Suprapubic skin (tissue), 4 donors: ENCODE measurements at regions not wholly inside any gene's neighbourhood (a gene's known extent, or its start where the extent isn't known, plus 50 kb on each side); places are given as distances from the start of the nearest gene placed in this dataset.

Source experiments
- DNase-seq, 2 donors: peaks; one replicate each; pipeline ENCODE4 v3.0.0-alpha.2; 2019; ENCODE audit warnings: low spot score in 2 of 2
- H3K27ac ChIP-seq: fragments of 200-600 bp; sonication (generic); one replicate; pipeline ENCODE4 v1.5.1; 2019
- H3K27me3 ChIP-seq: fragments of 200-600 bp; sonication (generic); one replicate; pipeline ENCODE4 v1.5.1; 2019
- H3K36me3 ChIP-seq: fragments of 200-600 bp; sonication (generic); one replicate; pipeline ENCODE4 v1.5.1; 2019
- H3K4me1 ChIP-seq: fragments of 200-600 bp; sonication (generic); one replicate; pipeline ENCODE4 v1.5.1; 2019
- H3K4me3 ChIP-seq: fragments of 200-600 bp; sonication (generic); one replicate; pipeline ENCODE4 v1.5.1; 2019; ENCODE audit warnings: mild to moderate bottlenecking
- H3K9me3 ChIP-seq: fragments of 200-600 bp; sonication (generic); one replicate; pipeline ENCODE4 v1.5.1; 2019
- CTCF ChIP-seq, 2 donors: fragments of 200-600 bp in 1 of 2; fragments of 450-650 bp in 1 of 2; sonication (generic) in 1 of 2; IDR thresholded peaks; one replicate each; pipeline ENCODE4 v1.5.1; 2016 to 2019; ENCODE audit warnings: antibody characterized with exemption in 2 of 2, mild to moderate bottlenecking in 1 of 2, moderate library complexity in 1 of 2
- EP300 ChIP-seq: sonication (generic); formaldehyde crosslinking; IDR thresholded peaks from one replicate; pipeline ENCODE4 v1.6.1; 2017; ENCODE audit warnings: antibody characterized with exemption
- POLR2A ChIP-seq, 2 donors: fragments of 450-650 bp; IDR thresholded peaks; one replicate each; pipeline ENCODE4 v1.6.1; 2017; ENCODE audit warnings: antibody characterized with exemption in 2 of 2, mild to moderate bottlenecking in 2 of 2, moderate library complexity in 2 of 2
- POLR2AphosphoS5 ChIP-seq, 3 donors: sonication (generic); formaldehyde crosslinking; IDR thresholded peaks; one replicate each; pipeline ENCODE4 v1.6.1; 2017; ENCODE audit warnings: antibody characterized with exemption in 3 of 3
- WGBS: methylation state at CpG from one replicate; pipeline ENCODE4 v1.1.5; 2018; 5-methylcytosine and 5-hydroxymethylcytosine counted together

DNA sequence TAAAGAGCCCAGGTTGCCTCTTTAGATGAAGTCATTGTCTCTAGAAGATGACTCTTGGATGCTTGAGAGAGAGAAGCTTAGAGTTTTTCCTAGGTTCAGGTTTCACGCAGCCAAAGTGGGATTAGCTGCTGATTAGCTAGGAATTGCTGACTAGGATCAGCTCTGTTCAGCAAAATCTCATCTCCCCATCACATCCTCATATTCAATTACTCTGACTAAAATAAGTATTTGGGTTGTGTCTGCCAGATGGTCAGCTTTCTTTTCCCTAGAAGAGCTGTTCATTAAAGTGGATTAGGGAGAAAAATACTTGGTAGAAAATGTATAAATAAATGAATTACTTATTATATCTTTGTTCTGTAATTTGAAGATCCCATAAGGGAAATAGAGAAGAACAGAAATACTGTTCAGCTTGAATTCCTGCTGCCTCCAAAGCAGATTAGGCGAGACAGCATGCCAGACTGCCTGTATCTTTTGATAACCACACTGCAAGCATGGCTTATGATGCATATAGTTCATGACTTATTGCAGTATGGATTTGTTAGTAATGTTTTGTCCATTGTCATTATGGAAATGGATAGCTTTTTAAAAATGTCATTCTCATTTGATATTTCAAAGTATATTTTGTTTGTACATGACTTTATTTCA lies 184.8 kb upstream of the CD180 start:
- WGBS = 75% methylated on average over 2 of the region's 2 CpGs
- H3K27ac ChIP-seq = no peak overlapping the region

DNA sequence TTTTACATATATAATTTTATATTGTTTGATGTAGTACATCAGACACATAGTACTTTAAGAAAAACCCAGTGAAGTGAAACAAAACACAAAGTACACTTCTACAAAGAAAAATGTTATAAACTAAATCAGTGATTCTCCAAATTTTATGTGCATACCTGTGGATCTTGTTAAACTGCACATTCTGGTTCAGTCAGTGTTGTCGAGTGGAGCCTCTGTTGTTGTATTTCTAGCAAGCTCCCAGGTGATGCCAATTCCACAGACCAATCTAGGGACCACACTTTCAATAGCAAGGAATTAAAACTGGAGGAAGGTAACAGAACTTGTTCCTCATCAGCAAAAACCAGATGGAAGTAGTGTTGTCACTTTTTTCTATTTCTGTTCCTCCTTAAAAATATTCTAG lies 183.8 kb upstream of the CD180 start:
- H3K9me3 ChIP-seq = no peaks in the 10 kb centered on the region
- TF ChIP-seq CTCF (IDR thresholded peaks at IDR 0.05) (no peak), POLR2A (IDR thresholded peaks at IDR 0.05) (no peak), EP300 (no peak), POLR2AphosphoS5 (IDR thresholded peaks at IDR 0.05) (no peak)

More for the DNA sequence above, 184.8 kb upstream of the CD180 start:
- DNase-seq = no peak
- no peaks in the 10 kb centered on the region for H3K27me3 ChIP-seq
- TF ChIP-seq POLR2A (IDR thresholded peaks at IDR 0.05) (no peak), POLR2AphosphoS5 (IDR thresholded peaks at IDR 0.05) (no peak), EP300 (no peak), CTCF (IDR thresholded peaks at IDR 0.05) (no peak)
- H3K4me3 ChIP-seq = no peak overlapping the region
- H3K9me3 ChIP-seq = no peaks in the 10 kb centered on the region
- peaks cover 3% of the 10 kb centered on the region for H3K4me1 ChIP-seq
- no peaks in the 10 kb centered on the region for H3K36me3 ChIP-seq

DNA sequence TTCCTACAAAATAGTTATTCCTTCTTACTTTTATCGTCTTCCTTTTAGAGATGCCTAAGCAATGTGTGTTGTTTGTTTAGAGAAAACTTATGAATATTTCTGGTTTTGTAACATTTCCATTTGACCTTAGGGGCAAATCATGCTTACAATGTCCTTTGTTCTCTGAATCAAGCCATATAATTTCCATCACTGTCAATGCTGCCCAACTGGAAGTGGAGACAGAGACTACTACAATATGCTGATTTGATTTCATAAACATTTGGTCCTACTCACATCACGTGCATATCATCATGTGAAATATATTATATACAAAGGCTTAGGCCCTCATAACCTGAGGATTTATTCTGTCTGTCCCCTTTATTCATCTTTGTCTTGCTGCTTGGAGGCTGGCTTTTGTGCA lies 183.2 kb upstream of the CD180 start:
- H3K4me3 ChIP-seq = no peak overlapping the region
- DNase-seq = no peak
- H3K4me1 ChIP-seq = peaks cover 3% of the 10 kb centered on the region
- H3K27ac ChIP-seq = no peak overlapping the region
- WGBS = 85% methylated on average over 2 of the region's 2 CpGs
- H3K36me3 ChIP-seq = no peaks in the 10 kb centered on the region
- no peaks in the 10 kb centered on the region for H3K27me3 ChIP-seq
- no peak for TF ChIP-seq EP300
- no peak for TF ChIP-seq CTCF (IDR thresholded peaks at IDR 0.05)
- TF ChIP-seq POLR2A (IDR thresholded peaks at IDR 0.05) = no peak
- no peak for TF ChIP-seq POLR2AphosphoS5 (IDR thresholded peaks at IDR 0.05)
- no peaks in the 10 kb centered on the region for H3K9me3 ChIP-seq

More for the DNA sequence above, 183.8 kb upstream of the CD180 start:
- DNase-seq = no peak
- no peak overlapping the region for H3K4me3 ChIP-seq
- WGBS = 43% methylated on average over 1 of the region's 1 CpG
- H3K4me1 ChIP-seq = peaks cover 3% of the 10 kb centered on the region
- no peaks in the 10 kb centered on the region for H3K27me3 ChIP-seq
- H3K27ac ChIP-seq = no peak overlapping the region
- no peaks in the 10 kb centered on the region for H3K36me3 ChIP-seq

DNA sequence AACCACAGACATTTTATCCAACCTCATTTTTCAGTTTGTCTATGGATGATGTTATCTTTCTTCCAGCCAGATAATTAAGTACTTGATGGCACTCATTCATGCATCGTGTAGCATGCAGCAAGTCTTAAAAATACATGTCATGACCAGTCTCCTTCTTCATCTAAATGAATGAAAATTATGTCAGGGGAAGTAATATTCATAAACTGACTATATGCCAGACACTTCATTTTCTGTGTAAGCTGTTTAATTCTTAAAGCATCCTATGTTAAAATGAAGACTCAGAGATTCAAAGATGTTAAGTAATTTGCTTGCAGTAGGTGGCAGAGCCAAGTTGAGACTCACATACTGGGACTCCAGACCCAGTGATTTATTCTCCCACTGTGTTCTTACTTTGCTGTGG lies 181.7 kb upstream of the CD180 start:
- TF ChIP-seq EP300 (no peak), POLR2AphosphoS5 (IDR thresholded peaks at IDR 0.05) (no peak), POLR2A (IDR thresholded peaks at IDR 0.05) (no peak), CTCF (IDR thresholded peaks at IDR 0.05) (no peak)
- H3K9me3 ChIP-seq = no peaks in the 10 kb centered on the region
- 34% methylated on average over 1 of the region's 1 CpG for WGBS
- H3K27me3 ChIP-seq = no peaks in the 10 kb centered on the region
- DNase-seq = no peak
- H3K4me3 ChIP-seq = no peak overlapping the region
- H3K27ac ChIP-seq = no peak overlapping the region
- H3K36me3 ChIP-seq = no peaks in the 10 kb centered on the region
- peaks cover 3% of the 10 kb centered on the region for H3K4me1 ChIP-seq

- TF ChIP-seq POLR2A (IDR thresholded peaks at IDR 0.05) = no peak
- no peak for TF ChIP-seq EP300
- TF ChIP-seq CTCF (IDR thresholded peaks at IDR 0.05) = no peak
- no peak for TF ChIP-seq POLR2AphosphoS5 (IDR thresholded peaks at IDR 0.05)
- Histone ChIP-seq H3K27me3 (no peaks in the 10 kb centered on the region), H3K4me3 (no peak overlapping the region), H3K36me3 (no peaks in the 10 kb centered on the region), H3K4me1 (peaks cover 3% of the 10 kb centered on the region), H3K9me3 (no peaks in the 10 kb centered on the region), H3K27ac (no peak overlapping the region)
- no peak for DNase-seq
- WGBS = 53% methylated on average over 4 of the region's 4 CpGs
These were observed 181.0 kb upstream of the CD180 start for GRCh38 chr5:67377631-67378030.
